ENCODE measurements at regions not wholly inside any gene's neighbourhood (a gene's known extent, or its start where the extent isn't known, plus 50 kb on each side); places are given as distances from the start of the nearest gene placed in this dataset.

DNA sequence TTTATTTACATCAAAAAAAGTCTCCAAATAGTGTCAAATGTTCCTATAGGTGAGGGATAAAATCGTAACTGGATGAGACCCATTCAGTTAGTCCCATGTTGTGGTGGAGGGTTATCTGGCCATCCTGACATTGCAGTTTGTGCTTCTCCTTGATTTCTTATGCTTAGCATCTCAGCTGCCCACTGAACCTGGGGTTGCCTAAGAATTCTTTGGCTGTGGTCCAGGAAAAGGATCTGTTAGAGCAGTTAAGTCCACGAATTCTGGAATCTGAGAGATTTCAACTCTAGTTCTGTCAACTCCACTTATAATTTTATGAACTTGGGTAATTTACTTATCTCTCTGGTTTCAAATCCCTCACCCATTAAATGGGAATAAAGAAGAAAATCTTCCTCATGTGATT lies 1673.4 kb downstream of the REEP3 start:
- H3K4me3 ChIP-seq (ENCODE audit: low read depth, low read length) = no peak overlapping the region
- TF ChIP-seq, protein P1, sequence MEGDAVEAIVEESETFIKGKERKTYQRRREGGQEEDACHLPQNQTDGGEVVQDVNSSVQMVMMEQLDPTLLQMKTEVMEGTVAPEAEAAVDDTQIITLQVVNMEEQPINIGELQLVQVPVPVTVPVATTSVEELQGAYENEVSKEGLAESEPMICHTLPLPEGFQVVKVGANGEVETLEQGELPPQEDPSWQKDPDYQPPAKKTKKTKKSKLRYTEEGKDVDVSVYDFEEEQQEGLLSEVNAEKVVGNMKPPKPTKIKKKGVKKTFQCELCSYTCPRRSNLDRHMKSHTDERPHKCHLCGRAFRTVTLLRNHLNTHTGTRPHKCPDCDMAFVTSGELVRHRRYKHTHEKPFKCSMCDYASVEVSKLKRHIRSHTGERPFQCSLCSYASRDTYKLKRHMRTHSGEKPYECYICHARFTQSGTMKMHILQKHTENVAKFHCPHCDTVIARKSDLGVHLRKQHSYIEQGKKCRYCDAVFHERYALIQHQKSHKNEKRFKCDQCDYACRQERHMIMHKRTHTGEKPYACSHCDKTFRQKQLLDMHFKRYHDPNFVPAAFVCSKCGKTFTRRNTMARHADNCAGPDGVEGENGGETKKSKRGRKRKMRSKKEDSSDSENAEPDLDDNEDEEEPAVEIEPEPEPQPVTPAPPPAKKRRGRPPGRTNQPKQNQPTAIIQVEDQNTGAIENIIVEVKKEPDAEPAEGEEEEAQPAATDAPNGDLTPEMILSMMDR (IDR thresholded peaks at IDR 0.05; ENCODE audit: borderline replicate concordance, insufficient read depth, low read depth, low read length) = no peak

DNA sequence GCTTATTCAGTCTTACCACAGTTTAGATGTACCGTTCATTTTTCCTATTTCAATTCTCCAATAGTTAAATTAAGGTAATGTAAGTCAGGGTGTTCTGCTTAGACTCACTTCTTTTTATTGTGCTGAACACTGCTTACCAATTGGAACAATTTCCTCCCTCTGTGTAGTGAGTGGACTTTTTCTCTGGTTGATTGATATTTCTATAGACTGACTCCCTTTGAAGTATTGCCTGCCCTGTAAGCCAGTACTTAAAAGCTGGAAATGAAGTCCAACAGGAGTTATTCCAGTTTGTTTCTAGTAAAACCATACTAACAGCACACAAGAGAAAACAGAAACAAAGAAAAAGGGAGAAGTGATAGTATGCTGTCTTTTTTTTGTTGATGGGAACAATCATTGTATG lies 1674.9 kb downstream of the REEP3 start:
- no peak overlapping the region for H3K4me3 ChIP-seq (ENCODE audit: low read depth, low read length)
- TF ChIP-seq, protein P1 (IDR thresholded peaks at IDR 0.05; ENCODE audit: borderline replicate concordance, insufficient read depth, low read depth, low read length) = no peak

DNA sequence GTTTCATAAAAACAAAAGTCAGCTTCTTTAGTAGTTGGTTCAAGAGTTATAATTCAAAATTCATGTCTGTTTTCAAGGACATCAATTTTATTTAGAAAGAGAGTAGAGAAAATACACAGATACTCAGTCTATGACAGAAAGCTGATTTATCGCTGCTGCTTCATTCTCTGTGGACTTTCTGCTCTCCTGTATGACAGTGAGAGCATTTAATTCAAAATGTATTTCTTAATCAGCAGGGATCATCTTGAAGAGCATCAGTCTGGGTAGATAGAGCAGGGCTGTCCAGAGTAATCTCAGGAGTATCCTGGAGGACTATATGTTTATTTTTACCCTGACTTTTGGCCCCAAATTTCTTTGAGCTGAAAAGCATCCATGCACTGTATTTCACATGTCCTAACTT lies 1676.7 kb downstream of the REEP3 start:
- TF ChIP-seq, protein P1 (IDR thresholded peaks at IDR 0.05; ENCODE audit: borderline replicate concordance, insufficient read depth, low read depth, low read length) = no peak
- H3K4me3 ChIP-seq (ENCODE audit: low read depth, low read length) = no peak overlapping the region

DNA sequence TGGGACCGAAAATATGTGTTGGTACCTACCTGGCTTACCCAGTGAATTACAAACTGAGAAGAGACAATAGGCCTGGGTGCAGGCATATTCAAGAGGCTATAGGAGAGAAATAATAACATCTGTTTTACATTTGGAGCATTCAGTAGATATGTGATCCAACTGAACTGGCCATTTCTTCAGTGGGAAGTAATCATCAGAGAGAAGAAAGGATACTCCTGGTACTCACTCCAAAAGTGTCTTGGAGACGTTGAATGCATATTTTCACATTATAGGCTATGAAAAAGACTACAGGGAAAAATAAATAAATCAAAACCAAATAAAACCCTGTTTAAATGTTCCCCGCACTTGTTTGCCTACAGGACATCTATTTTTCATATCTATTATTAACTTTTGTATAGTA lies 1680.3 kb downstream of the REEP3 start:
- TF ChIP-seq, protein P1 (IDR thresholded peaks at IDR 0.05; ENCODE audit: borderline replicate concordance, insufficient read depth, low read depth, low read length) = no peak
- no peak overlapping the region for H3K4me3 ChIP-seq (ENCODE audit: low read depth, low read length)

DNA sequence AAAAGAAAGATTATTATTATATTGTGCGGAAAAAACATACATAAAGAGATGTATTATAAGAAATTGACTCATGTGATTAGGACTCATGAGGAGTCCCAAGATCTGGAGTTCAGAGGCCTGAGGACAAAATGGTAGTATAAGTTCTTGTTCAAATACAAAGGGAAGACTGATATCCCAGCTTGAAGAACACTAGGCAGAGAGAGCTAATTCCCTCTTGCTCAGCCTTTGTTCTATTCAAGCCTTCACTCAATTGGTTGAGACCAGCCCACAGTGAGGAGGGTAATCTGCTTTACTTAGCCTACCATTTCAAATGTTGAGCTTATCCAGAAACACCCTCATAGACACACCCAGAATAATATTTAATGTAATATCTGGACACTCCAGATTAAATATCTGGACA lies 1683.8 kb downstream of the REEP3 start:
- TF ChIP-seq, protein P1 (IDR thresholded peaks at IDR 0.05; ENCODE audit: borderline replicate concordance, insufficient read depth, low read depth, low read length) = no peak
- H3K4me3 ChIP-seq (ENCODE audit: low read depth, low read length) = no peak overlapping the region

DNA sequence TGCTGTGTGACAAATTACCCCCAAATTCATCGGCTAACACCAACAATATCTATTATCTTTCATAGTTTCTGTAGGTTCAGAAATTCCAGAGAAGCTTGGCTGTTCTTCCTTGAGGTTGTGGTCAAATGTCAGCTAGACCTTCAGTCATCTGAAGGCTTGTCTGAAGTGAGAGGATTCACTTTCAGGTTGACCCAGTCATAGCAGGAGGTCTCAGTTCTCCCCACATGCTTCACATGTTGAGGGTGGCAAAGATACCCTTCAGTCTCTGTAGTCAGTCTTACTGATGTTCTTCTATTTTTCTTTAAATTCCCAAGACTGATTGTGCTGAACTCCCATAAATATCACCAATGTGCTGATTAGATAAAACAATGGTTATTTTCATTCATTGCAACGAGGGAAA lies 1692.0 kb downstream of the REEP3 start:
- H3K4me3 ChIP-seq (ENCODE audit: low read depth, low read length) = no peak overlapping the region
- TF ChIP-seq, protein P1 (IDR thresholded peaks at IDR 0.05; ENCODE audit: borderline replicate concordance, insufficient read depth, low read depth, low read length) = no peak

DNA sequence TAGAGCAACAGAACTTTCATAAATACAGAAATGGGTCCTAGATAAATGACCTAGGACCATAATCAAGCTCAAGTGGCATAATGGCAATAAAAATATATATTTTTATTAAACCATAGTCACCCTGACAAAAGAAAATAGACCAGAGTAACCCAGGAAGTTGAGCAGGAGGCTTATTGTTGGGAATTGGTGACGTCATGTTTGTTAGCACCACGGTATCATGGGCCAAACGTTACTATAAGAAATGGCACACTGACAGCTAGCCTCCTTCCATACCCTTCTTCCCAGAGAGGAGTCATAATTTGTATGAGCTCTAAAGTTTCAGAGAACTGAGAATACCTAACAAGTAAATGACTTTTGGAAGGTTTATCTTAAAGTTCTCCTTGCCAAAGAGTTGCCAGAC lies 1698.2 kb downstream of the REEP3 start:
- no peak overlapping the region for H3K4me3 ChIP-seq (ENCODE audit: low read depth, low read length)
- TF ChIP-seq, protein P1 (IDR thresholded peaks at IDR 0.05; ENCODE audit: borderline replicate concordance, insufficient read depth, low read depth, low read length) = no peak

All from GM12875 (cell line).